ENCODE measurements at regions not wholly inside any gene's neighbourhood (a gene's known extent, or its start where the extent isn't known, plus 50 kb on each side); places are given as distances from the start of the nearest gene placed in this dataset.

GRCh38 chr5:66406761-66407336, 189.3 kb upstream of the MAST4 start:
- TF ChIP-seq GATA3 (IDR thresholded peaks at IDR 0.05; ENCODE audit: low read depth, low read length) (no peak), GATA2 (IDR thresholded peaks at IDR 0.05; ENCODE audit: low read depth, low read length) (no peak; the same call in 1 of the 2 replicates)

GRCh38 chr5:66407765-66408164, 188.4 kb upstream of the MAST4 start:
- no peak for TF ChIP-seq GATA3 (IDR thresholded peaks at IDR 0.05; ENCODE audit: low read depth, low read length)
- TF ChIP-seq GATA2 (IDR thresholded peaks at IDR 0.05; ENCODE audit: low read depth, low read length): no peak

GRCh38 chr5:66408576-66408975, 187.6 kb upstream of the MAST4 start:
- no peak for TF ChIP-seq GATA3 (IDR thresholded peaks at IDR 0.05; ENCODE audit: low read depth, low read length)
- no peak for TF ChIP-seq GATA2 (IDR thresholded peaks at IDR 0.05; ENCODE audit: low read depth, low read length)

GRCh38 chr5:66410122-66410521, 186.1 kb upstream of the MAST4 start:
- TF ChIP-seq GATA3 (IDR thresholded peaks at IDR 0.05; ENCODE audit: low read depth, low read length): no peak
- TF ChIP-seq GATA2 (IDR thresholded peaks at IDR 0.05; ENCODE audit: low read depth, low read length): peak; percentile 45

GRCh38 chr5:66411701-66412100, 184.5 kb upstream of the MAST4 start:
- no peak for TF ChIP-seq GATA3 (IDR thresholded peaks at IDR 0.05; ENCODE audit: low read depth, low read length)
- TF ChIP-seq GATA2 (IDR thresholded peaks at IDR 0.05; ENCODE audit: low read depth, low read length): no peak

- TF ChIP-seq GATA3 (IDR thresholded peaks at IDR 0.05; ENCODE audit: low read depth, low read length): no peak
- TF ChIP-seq GATA2 (IDR thresholded peaks at IDR 0.05; ENCODE audit: low read depth, low read length): no peak
These were observed 182.3 kb upstream of the MAST4 start for GRCh38 chr5:66413931-66414330.

GRCh38 chr5:66415208-66415607, 181.0 kb upstream of the MAST4 start:
- no peak for TF ChIP-seq GATA2 (IDR thresholded peaks at IDR 0.05; ENCODE audit: low read depth, low read length)
- TF ChIP-seq GATA3 (IDR thresholded peaks at IDR 0.05; ENCODE audit: low read depth, low read length): no peak

- TF ChIP-seq GATA3 (IDR thresholded peaks at IDR 0.05; ENCODE audit: low read depth, low read length) (no peak), GATA2 (IDR thresholded peaks at IDR 0.05; ENCODE audit: low read depth, low read length) (no peak)
These were observed 179.5 kb upstream of the MAST4 start for GRCh38 chr5:66416698-66417097.

GRCh38 chr5:66417781-66418180, 178.4 kb upstream of the MAST4 start:
- TF ChIP-seq GATA2 (IDR thresholded peaks at IDR 0.05; ENCODE audit: low read depth, low read length): no peak
- no peak for TF ChIP-seq GATA3 (IDR thresholded peaks at IDR 0.05; ENCODE audit: low read depth, low read length)

- TF ChIP-seq GATA2 (IDR thresholded peaks at IDR 0.05; ENCODE audit: low read depth, low read length) (no peak), GATA3 (IDR thresholded peaks at IDR 0.05; ENCODE audit: low read depth, low read length) (no peak)
These were observed 172.7 kb upstream of the MAST4 start for GRCh38 chr5:66423484-66423883.

- no peak for TF ChIP-seq GATA2 (IDR thresholded peaks at IDR 0.05; ENCODE audit: low read depth, low read length)
- no peak for TF ChIP-seq GATA3 (IDR thresholded peaks at IDR 0.05; ENCODE audit: low read depth, low read length)
These were observed 170.4 kb upstream of the MAST4 start for GRCh38 chr5:66425842-66426241.

- TF ChIP-seq GATA2 (IDR thresholded peaks at IDR 0.05; ENCODE audit: low read depth, low read length) (no peak), GATA3 (IDR thresholded peaks at IDR 0.05; ENCODE audit: low read depth, low read length) (no peak)
These were observed 169.7 kb upstream of the MAST4 start for GRCh38 chr5:66426259-66427138.

GRCh38 chr5:66427139-66427442, 169.1 kb upstream of the MAST4 start:
- no peak for TF ChIP-seq GATA3 (IDR thresholded peaks at IDR 0.05; ENCODE audit: low read depth, low read length)

- no peak for TF ChIP-seq GATA2 (IDR thresholded peaks at IDR 0.05; ENCODE audit: low read depth, low read length)
- no peak for TF ChIP-seq GATA3 (IDR thresholded peaks at IDR 0.05; ENCODE audit: low read depth, low read length)
These were observed 159.5 kb upstream of the MAST4 start for GRCh38 chr5:66436721-66437120.

GRCh38 chr5:66438087-66438486, 158.1 kb upstream of the MAST4 start:
- TF ChIP-seq GATA2 (IDR thresholded peaks at IDR 0.05; ENCODE audit: low read depth, low read length): no peak
- TF ChIP-seq GATA3 (IDR thresholded peaks at IDR 0.05; ENCODE audit: low read depth, low read length): no peak
